ENCODE measurements at regions not wholly inside any gene's neighbourhood (a gene's known extent, or its start where the extent isn't known, plus 50 kb on each side); places are given as distances from the start of the nearest gene placed in this dataset.

- TF ChIP-seq SUZ12 (IDR thresholded peaks at IDR 0.05; ENCODE audit: extremely low read depth, insufficient read depth, insufficient read length) (no peak), YY1 (IDR thresholded peaks at IDR 0.05; ENCODE audit: insufficient read depth, insufficient read length) (no peak)
Measured at GRCh38 chr5:87147441-87147840, 120.2 kb upstream of the RASA1 start.

All from NT2/D1 (cell line).